HTR-8/SVneo (cell line): ENCODE measurements at regions not wholly inside any gene's neighbourhood (a gene's known extent, or its start where the extent isn't known, plus 50 kb on each side); places are given as distances from the start of the nearest gene placed in this dataset.

Source experiments
- DNase-seq: peaks from one replicate; pipeline ENCODE4 v3.0.0; 2011; ENCODE audit warnings: low spot score, mixed read lengths; ENCODE audit not compliant: insufficient read length
- FAIRE-seq: peaks from 2 replicates; lab custom pipeline; 2011; peaks lifted over from hg19 to GRCh38; lab: Jason Lieb, UNC

DNA sequence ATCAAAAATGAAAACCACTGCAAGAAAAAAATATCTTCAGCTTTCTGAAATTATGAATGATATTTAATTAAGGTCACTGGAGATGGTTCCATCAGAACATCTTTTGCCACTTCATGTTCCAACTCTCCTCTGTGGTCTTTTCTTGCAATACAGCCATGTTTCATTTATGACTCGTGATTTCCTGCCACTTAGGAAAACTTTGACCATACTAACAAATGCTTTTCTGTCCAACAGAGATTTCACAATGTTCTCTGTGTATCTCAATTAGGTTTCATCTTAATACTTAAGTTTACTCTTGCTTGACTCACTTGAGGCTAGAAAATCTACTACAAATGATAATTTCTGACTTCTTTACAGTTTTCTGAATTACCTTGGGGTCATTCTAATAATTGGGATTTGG, 330.9 kb downstream of the CXXC4 start:
- no peak for FAIRE-seq
- DNase-seq = no peak

DNA sequence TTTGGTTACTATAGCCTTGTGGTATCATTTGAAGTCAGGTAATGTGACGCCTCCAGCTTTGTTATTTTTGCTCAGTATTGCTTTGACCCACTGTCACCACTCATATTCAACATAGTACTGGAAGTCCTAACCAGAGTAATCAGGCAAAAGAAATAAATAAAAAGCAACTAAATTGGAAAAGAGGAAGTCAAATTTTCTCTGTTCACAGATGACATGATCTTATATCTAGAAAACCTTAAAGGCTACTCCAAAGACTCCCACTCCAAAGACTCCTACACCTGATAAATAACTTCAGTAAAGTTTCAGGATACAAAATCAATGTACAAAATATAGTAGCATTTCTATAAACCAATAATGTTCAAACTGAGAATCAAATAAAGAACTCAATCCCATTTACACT, 348.6 kb downstream of the CXXC4 start:
- FAIRE-seq (no peak), DNase-seq (no peak)

DNA sequence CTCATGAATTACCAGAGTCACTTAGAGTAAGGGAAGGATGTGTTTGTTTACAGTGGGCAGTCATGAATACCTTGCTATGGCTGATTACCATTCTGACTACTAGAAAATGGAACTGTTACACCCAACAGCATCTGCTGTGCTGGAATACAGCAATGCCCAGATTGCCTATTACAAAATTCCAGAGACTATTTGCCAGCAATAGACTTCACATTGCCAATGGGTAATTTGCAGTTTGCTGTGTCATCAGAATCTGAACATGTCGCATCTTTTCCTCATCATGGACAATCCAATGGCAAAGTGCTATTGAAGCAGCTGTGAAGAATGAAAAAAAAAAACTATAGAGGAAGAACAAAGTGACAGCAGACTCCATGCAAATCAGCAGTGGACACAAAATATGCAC, 356.6 kb downstream of the CXXC4 start:
- no peak for FAIRE-seq

DNA sequence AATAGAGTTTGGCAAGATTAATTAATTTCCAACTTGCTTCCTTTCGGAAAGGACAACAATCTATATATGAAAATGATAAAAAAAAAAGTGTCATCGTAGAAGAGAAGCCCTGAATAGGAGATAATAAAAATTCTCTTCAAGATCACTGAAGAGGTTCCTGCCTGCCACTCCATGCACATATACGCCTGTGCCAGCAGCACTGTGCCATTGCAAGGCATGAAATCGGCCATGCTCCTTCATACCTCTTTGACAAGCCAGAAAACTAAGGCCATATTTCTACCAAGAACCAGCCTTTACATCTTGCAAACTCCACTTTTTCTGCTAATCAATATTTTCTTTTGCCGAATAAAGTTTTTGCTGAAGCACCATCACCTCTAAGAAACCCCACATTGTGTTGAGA, 365.5 kb downstream of the CXXC4 start:
- DNase-seq (no peak), FAIRE-seq (no peak)

More for the DNA sequence above, 356.6 kb downstream of the CXXC4 start:
- DNase-seq = no peak

DNA sequence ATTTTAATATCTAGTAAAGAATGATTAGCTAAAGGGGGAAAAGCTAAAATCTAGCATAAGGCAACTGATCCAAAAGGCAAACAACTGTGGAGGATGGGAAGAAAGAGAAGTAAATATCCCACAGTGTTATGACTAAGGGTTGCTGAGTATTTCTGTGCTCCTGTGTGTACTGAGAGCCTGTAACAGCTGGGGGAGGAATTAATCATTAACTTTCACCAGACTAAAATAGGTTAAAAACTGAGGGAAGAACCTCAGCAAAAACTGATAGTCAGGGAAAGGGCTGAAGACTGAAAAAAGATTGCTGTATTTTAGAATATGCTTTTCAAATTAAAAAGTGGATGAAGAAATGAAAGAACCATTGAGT, 365.9 kb downstream of the CXXC4 start:
- DNase-seq (no peak), FAIRE-seq (no peak)

DNA sequence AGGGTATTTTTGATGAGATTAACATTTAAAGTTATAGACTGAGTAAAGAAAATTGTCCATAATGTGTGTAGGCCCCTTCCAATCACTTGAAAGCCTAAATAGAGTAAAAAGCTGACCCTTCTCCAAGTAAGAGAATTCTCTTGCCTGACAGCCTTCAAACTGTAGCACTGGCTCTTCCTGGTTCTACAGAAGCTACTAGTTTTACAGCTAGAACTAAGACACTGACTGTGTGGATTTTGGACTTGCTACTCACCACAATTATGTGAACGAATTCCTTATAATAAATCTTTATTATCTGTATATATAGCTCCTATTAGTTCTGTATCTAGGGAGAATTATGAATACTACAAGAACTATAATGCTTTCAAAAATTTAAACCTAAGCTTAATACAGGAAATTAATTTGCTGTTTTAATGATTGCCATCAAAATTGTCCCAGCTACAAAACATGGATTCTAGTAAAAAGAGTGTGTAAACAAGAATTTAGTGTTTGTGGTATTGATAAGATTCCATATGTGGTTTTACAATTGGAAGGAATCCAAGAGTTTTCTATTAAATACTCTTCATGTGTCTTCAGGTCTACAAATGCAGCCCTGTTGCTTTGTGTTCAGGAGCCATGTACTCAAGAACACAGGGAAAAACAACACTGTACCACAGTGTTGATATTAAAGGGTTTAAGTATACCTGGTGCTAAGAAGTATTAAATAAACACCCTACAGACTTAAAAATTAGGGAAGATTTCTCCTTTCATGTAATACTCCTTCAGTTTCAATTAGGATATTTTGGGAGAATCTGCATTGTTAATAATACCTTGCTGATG, 366.5 kb downstream of the CXXC4 start:
- FAIRE-seq = no peak

DNA sequence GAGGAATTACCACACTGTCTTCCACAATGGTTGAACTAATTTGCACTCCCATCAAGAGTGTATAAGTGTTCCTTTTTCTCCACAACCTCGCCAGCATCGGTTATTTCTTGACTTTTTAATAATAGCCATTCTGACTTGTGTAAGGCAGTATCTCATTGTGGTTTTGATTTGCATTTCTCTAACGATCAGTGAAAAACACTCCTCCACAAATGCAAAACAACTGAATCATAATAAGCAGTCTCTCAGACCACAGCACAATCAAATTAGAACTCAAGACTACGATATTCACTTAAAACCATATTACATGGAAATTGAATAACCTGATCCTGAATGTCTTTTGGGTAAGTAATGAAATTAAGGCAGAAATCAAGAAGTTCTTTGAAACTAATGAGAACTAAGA, 371.7 kb downstream of the CXXC4 start:
- no peak for FAIRE-seq
- no peak for DNase-seq

More for the DNA sequence above, 366.5 kb downstream of the CXXC4 start:
- DNase-seq = no peak

DNA sequence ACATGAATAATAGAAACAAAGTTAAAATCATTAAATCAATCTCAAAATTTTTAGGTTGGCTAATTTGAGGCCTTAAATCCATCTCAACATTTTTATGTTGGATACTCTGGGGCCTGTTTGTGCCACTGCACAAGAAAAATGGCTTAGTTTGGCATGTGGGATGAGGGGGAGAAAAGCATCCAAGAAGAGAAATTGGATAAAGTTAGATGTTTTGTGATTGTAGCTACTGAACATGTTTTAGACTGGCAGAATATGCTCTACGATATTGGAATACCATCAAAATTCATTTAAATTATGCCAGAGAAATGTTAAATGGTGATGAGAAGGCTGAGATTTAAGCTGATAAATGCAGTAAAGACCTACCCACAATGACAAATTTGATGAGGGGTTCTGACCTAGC, 376.9 kb downstream of the CXXC4 start:
- DNase-seq (no peak), FAIRE-seq (no peak)

DNA sequence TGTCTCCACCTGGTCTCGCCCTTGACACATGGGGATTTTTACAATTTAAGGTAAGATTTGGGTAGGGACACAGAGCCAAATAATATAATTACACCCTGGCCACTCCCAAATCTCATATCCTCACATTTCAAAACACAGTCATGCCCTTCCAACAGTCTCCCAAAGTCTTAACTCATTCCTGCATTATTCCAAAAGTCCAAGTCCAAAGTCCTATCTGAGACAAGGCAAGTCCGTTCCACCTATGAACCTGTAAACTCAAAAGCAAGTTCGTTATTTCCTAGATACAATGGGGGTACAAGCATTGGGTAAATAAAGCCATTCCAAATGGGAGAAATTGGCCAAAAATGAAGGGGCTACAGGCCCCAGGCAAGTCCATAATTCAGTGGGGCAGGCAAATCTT, 380.8 kb downstream of the CXXC4 start:
- no peak for FAIRE-seq
- no peak for DNase-seq

DNA sequence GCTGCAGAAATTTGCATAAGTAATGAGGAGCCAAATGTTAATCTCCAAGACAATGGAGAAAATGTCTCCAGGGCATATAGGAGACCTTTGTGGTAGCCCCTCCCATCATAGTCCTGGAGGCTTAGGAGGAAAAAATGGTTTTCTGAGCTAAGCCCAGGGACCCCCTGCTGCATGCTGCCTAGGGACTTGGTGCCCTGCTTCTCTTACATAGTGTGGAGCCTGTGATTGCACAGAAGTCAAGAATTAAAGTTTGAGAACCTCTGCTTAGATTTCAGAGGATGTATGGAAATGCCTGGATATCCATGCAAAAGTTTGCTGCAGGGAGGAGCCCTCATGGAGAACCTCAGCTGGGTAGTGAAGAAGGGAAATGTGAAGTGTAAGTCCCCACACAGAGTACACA, 379.4 kb upstream of the TACR3 start:
- no peak for DNase-seq
- FAIRE-seq = no peak

DNA sequence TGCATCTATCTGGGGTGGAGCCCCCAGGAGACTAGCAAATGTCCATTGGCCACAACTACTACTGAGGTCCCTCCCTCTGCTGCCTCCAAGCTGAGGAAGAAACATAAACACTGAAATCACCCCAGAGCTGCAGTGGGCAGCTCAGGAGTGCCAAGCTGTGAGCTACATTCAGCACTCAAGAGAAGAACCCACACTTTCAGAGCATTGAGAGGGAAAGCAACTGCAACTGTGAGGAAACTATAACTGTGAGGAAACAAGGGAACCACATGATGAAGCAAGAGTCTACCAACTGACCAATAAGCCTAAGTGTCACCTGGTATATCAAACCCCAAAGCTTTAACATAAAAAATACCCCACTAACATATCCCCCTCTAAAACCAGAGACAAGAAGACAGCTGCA, 373.5 kb upstream of the TACR3 start:
- DNase-seq (no peak), FAIRE-seq (no peak)

DNA sequence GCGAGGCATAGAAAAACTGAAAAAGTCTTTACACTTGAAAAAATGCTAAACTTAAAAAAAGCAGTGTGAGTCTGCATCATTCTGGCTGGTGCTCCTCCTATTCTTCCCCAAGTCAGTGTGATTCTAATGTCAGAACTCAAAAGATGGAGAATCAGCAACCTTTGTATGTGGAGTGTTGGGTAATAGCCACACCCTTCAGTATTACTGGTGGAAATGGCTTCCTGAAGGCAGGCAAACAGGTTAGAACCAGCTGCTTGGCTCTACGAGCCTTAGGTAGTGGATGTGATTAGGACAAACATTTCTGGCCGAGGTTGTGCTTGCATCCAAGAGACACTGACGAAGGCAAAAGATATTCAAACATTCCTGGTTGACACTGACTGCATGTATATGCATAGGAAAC, 353.4 kb upstream of the TACR3 start:
- DNase-seq (no peak), FAIRE-seq (no peak)

DNA sequence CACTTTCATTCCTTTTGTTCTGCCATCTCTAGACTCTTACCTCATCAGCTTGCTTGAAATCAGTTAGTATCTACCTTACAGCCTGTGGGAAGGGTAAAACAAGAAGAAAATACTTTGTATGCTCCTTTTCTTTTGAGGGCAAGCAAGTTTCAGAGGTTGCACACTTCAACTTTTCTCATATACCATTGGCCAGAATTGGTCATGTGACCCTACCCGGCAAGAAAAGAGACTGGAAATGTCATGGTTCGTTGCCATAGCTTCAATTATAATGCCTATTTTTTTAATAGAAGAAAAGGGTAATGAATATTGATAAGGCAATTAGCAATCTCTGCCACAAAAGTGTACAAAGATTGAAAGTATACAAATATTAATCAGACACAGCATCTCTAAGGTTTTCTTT, 346.7 kb upstream of the TACR3 start:
- no peak for FAIRE-seq
- DNase-seq = no peak

DNA sequence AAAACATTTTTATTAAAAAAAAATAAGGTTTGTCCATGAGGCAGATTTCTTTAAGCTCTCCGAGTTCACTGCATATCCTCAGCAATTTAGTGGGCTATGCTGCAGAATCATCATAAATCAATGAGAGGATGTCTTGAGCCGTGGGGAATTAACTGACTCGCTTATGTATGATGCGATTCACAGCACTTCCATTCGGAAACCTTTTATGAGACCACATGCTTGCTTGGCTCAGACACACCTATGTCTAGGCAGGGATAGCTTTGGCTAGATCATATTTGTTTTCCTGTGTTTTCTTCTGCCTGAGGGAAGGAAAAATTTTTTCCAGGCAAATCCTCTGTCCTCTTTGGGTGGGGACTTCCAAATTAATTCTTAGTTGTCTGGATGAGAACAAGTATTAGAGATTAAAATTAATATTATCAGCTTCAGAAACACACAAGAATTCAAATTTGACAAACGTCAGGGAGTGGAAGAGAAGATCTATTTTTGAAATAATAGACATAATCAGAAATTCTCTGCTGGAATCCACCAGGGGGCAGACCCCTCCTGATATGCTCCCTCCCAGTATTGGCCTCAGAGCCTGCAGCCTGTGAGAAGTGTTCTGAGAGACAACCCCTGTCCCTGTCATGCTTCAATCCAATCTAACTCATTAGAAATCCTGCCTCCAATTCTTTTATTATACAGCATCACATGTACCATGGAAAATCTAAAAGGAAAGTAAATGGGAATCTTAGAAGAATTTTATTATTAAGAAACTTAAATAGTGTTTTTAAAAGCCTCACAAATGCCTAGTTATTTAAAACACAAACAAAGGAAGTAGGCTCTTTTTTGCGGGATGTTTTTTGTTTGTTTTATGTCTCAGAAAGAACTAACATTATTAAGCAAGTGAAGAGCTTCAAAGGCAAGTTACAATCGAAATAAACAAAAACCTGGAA, 345.1 kb upstream of the TACR3 start:
- DNase-seq (peak; percentile 0), FAIRE-seq (no peak)

DNA sequence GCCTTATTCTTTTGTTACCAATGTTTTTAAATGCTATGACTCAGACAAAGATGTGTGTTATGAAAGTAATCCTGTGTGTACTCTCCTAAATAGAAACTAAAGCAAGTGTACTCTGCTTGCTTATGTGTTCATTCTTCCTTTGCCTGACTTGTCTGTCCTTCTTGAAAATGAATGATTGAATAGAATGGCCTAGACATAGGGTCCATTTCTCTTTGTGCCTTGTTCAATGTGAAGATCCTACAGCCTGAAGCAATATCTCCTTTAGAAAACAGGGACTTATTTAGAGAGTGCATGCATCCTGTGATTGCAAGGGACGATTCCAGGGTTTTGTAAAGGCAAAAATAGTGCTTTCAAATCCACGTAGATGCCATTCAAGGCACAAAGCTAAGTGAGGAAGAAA, 343.6 kb upstream of the TACR3 start:
- no peak for FAIRE-seq
- DNase-seq = no peak

DNA sequence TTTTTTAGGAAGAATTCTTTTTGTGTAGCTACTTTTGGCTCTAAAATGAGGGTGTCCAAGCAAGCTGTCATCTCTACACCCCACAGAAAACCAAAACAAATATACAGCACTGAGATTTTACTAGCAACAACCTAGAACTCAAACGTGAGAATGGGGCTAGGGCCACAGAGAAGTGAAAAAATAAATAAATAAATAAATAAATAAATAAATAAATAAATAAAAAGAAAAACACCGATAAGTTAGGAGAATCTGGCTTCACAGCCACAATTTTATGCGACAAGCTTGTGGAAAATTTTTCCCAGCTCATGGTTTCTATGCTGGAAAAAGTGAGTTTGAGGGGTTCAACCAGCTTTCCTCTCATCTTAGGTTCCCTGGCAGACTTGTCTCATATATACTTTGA, 324.6 kb upstream of the TACR3 start:
- FAIRE-seq (no peak), DNase-seq (no peak)

DNA sequence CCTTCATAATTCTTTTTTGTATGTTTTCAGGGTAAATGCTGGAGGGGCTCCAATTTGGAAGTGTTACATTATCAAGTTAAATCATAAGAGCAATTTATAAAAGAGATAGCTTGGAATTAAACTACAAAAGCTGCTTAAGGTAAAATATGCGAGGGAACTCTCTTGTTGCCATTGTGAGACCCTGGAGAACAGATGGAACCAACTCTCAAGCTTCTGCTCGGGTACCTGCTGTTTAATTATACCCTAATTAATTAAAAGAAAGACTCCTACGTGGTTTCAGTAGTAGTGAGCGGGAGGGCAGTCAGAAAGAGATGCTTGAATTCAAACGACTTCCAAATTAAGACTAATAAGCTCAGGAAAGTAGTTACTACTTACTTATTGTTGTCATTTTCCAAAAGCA, 313.1 kb upstream of the TACR3 start:
- DNase-seq = no peak

DNA sequence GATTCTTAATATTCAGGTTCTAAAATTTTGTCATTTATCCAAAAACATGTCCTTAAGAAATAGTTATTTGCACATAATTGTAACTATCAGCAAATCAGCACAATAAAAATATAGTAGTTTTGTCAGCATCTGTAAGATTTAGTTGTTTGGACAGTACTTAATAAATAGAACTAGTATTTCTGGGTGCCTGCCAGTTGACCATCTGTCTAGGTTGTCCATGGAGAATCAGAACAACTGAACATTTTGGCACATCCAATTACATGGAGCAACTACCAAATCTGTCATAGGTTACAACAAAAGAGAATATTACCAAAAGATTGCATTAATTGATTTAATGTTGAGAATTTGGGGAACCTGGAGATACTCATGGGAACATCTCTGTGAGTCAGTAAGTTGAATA, 305.5 kb upstream of the TACR3 start:
- DNase-seq (no peak), FAIRE-seq (no peak)

More for the DNA sequence above, 313.1 kb upstream of the TACR3 start:
- FAIRE-seq = no peak

DNA sequence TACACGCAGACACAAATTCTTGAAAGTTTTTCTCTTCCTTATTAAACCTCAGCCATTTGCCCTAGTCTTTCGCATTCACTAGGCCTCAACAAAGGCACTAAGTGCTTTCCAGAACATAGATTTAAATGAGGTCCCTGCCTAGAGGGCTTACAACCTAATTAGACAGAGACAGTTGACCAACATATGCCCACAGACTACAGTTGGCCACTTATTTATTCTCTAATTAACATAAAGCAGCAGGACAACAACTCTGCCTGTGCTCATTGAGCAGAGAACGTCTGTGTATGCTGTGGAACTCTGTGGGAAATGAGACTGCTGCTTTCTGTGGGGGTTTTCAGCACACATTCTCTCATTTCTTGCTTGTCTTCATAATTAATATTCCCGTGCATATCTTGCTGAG, 303.0 kb upstream of the TACR3 start:
- FAIRE-seq = no peak
- no peak for DNase-seq

DNA sequence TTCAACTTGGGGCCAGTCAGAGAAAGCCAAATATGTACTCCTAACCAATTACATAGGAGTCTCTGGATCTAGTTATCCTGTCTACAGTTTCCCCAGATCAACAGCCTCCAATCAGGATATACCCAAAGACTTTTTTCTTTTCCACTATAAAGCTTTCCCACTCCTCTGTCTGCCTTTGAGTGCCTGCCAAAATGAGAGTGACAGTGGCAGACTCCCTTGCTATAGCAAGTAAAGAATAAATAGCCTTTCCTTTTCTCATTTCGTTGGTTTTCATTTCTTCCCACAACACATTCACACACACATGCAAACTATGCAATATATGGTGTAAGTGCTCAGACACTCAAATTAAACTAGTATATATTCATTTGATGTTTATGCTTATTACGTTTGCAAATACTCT, 302.4 kb upstream of the TACR3 start:
- FAIRE-seq (no peak), DNase-seq (no peak)

DNA sequence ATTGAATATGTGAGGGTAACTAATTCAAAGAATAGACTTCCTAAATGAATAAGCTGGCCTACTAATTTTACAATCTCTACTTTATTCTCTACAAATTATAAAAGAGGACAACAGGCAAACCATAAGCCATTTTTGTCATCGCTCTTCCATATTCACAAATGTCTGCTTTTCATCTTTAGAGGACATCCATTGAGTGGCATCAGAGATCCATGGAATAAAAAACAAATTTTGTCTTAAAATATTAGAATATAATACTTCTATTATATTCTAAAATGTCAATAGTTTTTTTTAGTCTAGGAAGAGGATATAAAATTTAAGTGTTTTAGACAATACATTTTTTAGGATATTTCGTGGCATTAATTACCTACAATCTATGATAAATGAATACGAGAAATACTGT, 300.9 kb upstream of the TACR3 start:
- no peak for FAIRE-seq
- no peak for DNase-seq
